ENCODE measurements at regions not wholly inside any gene's neighbourhood (a gene's known extent, or its start where the extent isn't known, plus 50 kb on each side); places are given as distances from the start of the nearest gene placed in this dataset.

GRCh38 chr3:83670416-83670815, 1288.4 kb upstream of the CADM2 start:
- Histone ChIP-seq H3K14ac (ENCODE audit: insufficient read depth, low read length) (no peak overlapping the region), H3K23ac (ENCODE audit: insufficient read length, low read depth, low read length) (no peak overlapping the region), H3K27ac (ENCODE audit: insufficient read length, low read depth, low read length) (no peak overlapping the region), H3K9ac (ENCODE audit: extremely low read depth, insufficient read length, low read length) (no peak overlapping the region), H4K8ac (replicated peaks; ENCODE audit: insufficient read length, low read depth, low read length) (no peak overlapping the region), H2AFZ (ENCODE audit: low read length) (no peak overlapping the region), H3K56ac (ENCODE audit: insufficient read length, low read depth, low read length) (no peak overlapping the region), H3K18ac (ENCODE audit: insufficient read length, low read depth, low read length) (no peak overlapping the region), H2BK15ac (ENCODE audit: low read depth, low read length) (no peak overlapping the region), H3K4ac (ENCODE audit: low read depth, low read length) (no peak overlapping the region), H4K20me1 (ENCODE audit: control insufficient read depth, insufficient read depth, insufficient read length) (no peaks in the 10 kb centered on the region), H2BK120ac (ENCODE audit: low read depth, low read length, poor library complexity, severe bottlenecking) (no peak overlapping the region), H3K79me1 (ENCODE audit: insufficient read depth, low read depth, low read length, poor library complexity, severe bottlenecking) (no peaks in the 10 kb centered on the region), H3K4me1 (ENCODE audit: insufficient read depth, low read length) (no peaks in the 10 kb centered on the region), H4K91ac (ENCODE audit: insufficient read length, low read depth, low read length) (no peak overlapping the region), H3K27me3 (ENCODE audit: insufficient read depth, low read length) (no peaks in the 10 kb centered on the region), H4K5ac (ENCODE audit: insufficient read length, low read depth, low read length) (no peak overlapping the region), H3T11ph (ENCODE audit: low read length) (no peak overlapping the region), H2BK12ac (ENCODE audit: insufficient read length, low read depth, low read length) (no peak overlapping the region), H3K9me3 (ENCODE audit: control insufficient read depth, low read depth, low read length) (no peaks in the 10 kb centered on the region), H2AK5ac (ENCODE audit: insufficient read length, low read length) (no peak overlapping the region), H2BK20ac (ENCODE audit: low read depth, low read length, poor library complexity, severe bottlenecking) (no peak overlapping the region), H2BK5ac (ENCODE audit: insufficient read length, low read length) (no peak overlapping the region), H3K4me2 (ENCODE audit: insufficient read depth, insufficient read length, low read length) (no peak overlapping the region), H3K23me2 (ENCODE audit: insufficient read length, low read depth, low read length, poor library complexity, severe bottlenecking) (no peaks in the 10 kb centered on the region), H3K79me2 (ENCODE audit: insufficient read depth, low read length) (no peaks in the 10 kb centered on the region)
- no peak for TF ChIP-seq CTCF (conservative IDR thresholded peaks at IDR 0.05)
- H3K9me3 Mint-ChIP-seq: no peaks in the 10 kb centered on the region
- H3K4me1 Mint-ChIP-seq: no peaks in the 10 kb centered on the region
- DNase-seq: no peak
- H3K27me3 Mint-ChIP-seq (ENCODE audit: low read depth): no peaks in the 10 kb centered on the region; the same call in 1 of the 2 replicates
- no peak overlapping the region for H3K4me3 Mint-ChIP-seq
- no peaks in the 10 kb centered on the region for H3K36me3 Mint-ChIP-seq (ENCODE audit: insufficient read depth in 1 of 3, low read depth in 3 of 3)
- H3K27ac Mint-ChIP-seq: no peak overlapping the region
- no CpG with 5 or more reads among the region's 1 CpG for WGBS (ENCODE audit: extremely low coverage, insufficient read length, low lambda C conversion rate)
